GM12874 (cell line): ENCODE measurements at regions not wholly inside any gene's neighbourhood (a gene's known extent, or its start where the extent isn't known, plus 50 kb on each side); places are given as distances from the start of the nearest gene placed in this dataset.

Experiments used
- CTCF ChIP-seq: IDR thresholded peaks from 2 replicates; pipeline ENCODE4 v1.5.1; 2011; ENCODE audit warnings: low read depth, mild to moderate bottlenecking, control low read depth, low read length, moderate library complexity; ENCODE audit not compliant: insufficient read depth

- no peak for TF ChIP-seq CTCF
These were observed 973.1 kb downstream of the TMEM182 start for GRCh38 chr2:103734911-103735310.

- TF ChIP-seq CTCF, result no peak
These were observed 976.3 kb downstream of the TMEM182 start for GRCh38 chr2:103738108-103738507.

- TF ChIP-seq CTCF, result no peak
These were observed 976.8 kb downstream of the TMEM182 start for GRCh38 chr2:103738606-103739005.

GRCh38 chr2:103739186-103739585 is 977.4 kb downstream of the TMEM182 start:
- TF ChIP-seq CTCF, result no peak

GRCh38 chr2:103739921-103740320 is 978.1 kb downstream of the TMEM182 start:
- no peak for TF ChIP-seq CTCF

- TF ChIP-seq CTCF, result no peak
These were observed 978.8 kb downstream of the TMEM182 start for GRCh38 chr2:103740631-103741030.

- no peak for TF ChIP-seq CTCF
These were observed 981.4 kb downstream of the TMEM182 start for GRCh38 chr2:103743195-103743594.

- no peak for TF ChIP-seq CTCF
These were observed 992.7 kb downstream of the TMEM182 start for GRCh38 chr2:103754530-103754929.
